Kidney (tissue), 13 donors: ENCODE measurements at regions not wholly inside any gene's neighbourhood (a gene's known extent, or its start where the extent isn't known, plus 50 kb on each side); places are given as distances from the start of the nearest gene placed in this dataset.

ENCODE experiments used
- DNase-seq, 5 donors: peaks; one replicate each; pipeline ENCODE4 v3.0.0-alpha.2; 2013 to 2020
- FAIRE-seq: peaks from 2 replicates; lab custom pipeline; 2012; peaks lifted over from hg19 to GRCh38; lab: Jason Lieb, UNC
- H3K27ac ChIP-seq, 2 donors: one replicate each; pipeline ENCODE4 v1.7.0; 2013; ENCODE audit warnings: low read depth in 2 of 2, low read length in 2 of 2, inconsistent platforms in 1 of 2
- H3K27me3 ChIP-seq: one replicate; pipeline ENCODE4 v1.7.1; 2013; ENCODE audit warnings: low read length, inconsistent platforms; ENCODE audit not compliant: control insufficient read depth, insufficient read depth
- H3K36me3 ChIP-seq, 3 donors: one replicate each; pipeline versions ENCODE4 v1.7.0 to v1.7.1; 2013; ENCODE audit warnings: low read length in 3 of 3, control low read depth in 1 of 3, inconsistent platforms in 1 of 3; ENCODE audit not compliant: insufficient read depth in 3 of 3, control insufficient read depth in 2 of 3
- H3K4me1 ChIP-seq, 3 donors: one replicate each; pipeline versions ENCODE4 v1.7.0 to v1.7.1; 2013; ENCODE audit warnings: low read length in 3 of 3, inconsistent platforms in 1 of 3, low read depth in 1 of 3; ENCODE audit not compliant: control insufficient read depth in 2 of 3, insufficient read depth in 2 of 3
- H3K4me3 ChIP-seq, 3 donors: one replicate each; pipeline versions ENCODE4 v1.7.0 to v1.8.1; 2013; ENCODE audit warnings: low read length in 3 of 3, control low read depth in 1 of 3, inconsistent platforms in 1 of 3
- H3K9ac ChIP-seq, 3 donors: one replicate each; pipeline versions ENCODE4 v1.7.0 to v1.7.1; 2013; ENCODE audit warnings: low read length in 3 of 3, control low read depth in 1 of 3, inconsistent platforms in 1 of 3
- H3K9me3 ChIP-seq, 3 donors: one replicate each; pipeline versions ENCODE4 v1.7.0 to v1.7.1; 2013; ENCODE audit warnings: low read length in 3 of 3, control low read depth in 1 of 3, inconsistent platforms in 1 of 3; ENCODE audit not compliant: control insufficient read depth in 2 of 3, insufficient read depth in 1 of 3
- intact Hi-C: fragments of 100-400 bp; cut with DNase I; formaldehyde crosslinking; loops from one replicate; pipeline ENCODE4 v1.11.1; 2022
- TF ChIP-seq, protein P1 (sequence below): IDR thresholded peaks from 3 replicates; pipeline ENCODE4 v1.5.1; 2012; ENCODE audit warnings: mild to moderate bottlenecking, moderate library complexity, borderline replicate concordance; ENCODE audit not compliant: insufficient read depth; ENCODE audit errors: extremely low read depth
- donor health status: control.
- donor health status: control.
- donor health status: control.
- donor health status: control.
- donor health status: control.
- donor health status: DM: yes; HTN: yes; CAD: no.
- donor health status: Normal renal cell carcinoma (clear cell type).

DNA sequence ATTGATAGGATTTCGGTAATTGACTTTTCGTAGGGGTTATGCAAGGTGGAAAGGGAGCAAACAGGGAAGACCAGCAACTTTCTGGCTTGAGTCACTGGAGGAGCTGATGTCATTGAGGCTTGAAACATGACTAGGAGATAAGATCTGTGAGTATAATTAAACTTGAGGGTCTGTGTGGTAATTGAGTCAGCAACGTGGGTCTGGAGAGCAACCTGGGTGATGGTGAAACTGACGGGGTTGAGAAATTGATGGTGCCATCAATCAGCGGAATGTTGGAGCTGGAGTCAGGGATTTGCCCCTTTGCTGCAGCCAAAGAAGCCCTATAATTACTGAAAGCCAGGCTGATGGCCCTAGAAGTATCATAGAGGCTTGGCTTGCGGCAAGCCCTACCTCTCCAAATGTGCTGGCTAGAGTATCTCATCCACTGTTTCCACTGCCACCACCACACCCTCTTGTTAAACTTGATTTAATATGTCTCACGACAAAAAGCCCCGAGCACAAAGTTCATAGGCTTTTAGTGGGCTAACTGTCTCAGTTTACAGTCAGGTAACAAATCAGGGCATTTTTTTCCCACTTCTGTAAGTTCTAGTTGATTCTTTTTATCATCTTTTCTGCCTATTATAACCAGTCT, 186.9 kb upstream of the ELAC2 start:
- no peaks in the 10 kb centered on the region for H3K36me3 ChIP-seq
- no peak overlapping the region for H3K27ac ChIP-seq
- no peaks in the 10 kb centered on the region for H3K27me3 ChIP-seq
- peaks cover 0 to 3% (median 0%) of the 10 kb centered on the region in 3 donors for H3K9me3 ChIP-seq
- no peaks in the 10 kb centered on the region for H3K4me1 ChIP-seq
- DNase-seq = no peak
- no peak overlapping the region for H3K9ac ChIP-seq
- FAIRE-seq = no peak
- intact Hi-C loops = no loop called here
- H3K4me3 ChIP-seq = no peak overlapping the region
- TF ChIP-seq, protein P1, sequence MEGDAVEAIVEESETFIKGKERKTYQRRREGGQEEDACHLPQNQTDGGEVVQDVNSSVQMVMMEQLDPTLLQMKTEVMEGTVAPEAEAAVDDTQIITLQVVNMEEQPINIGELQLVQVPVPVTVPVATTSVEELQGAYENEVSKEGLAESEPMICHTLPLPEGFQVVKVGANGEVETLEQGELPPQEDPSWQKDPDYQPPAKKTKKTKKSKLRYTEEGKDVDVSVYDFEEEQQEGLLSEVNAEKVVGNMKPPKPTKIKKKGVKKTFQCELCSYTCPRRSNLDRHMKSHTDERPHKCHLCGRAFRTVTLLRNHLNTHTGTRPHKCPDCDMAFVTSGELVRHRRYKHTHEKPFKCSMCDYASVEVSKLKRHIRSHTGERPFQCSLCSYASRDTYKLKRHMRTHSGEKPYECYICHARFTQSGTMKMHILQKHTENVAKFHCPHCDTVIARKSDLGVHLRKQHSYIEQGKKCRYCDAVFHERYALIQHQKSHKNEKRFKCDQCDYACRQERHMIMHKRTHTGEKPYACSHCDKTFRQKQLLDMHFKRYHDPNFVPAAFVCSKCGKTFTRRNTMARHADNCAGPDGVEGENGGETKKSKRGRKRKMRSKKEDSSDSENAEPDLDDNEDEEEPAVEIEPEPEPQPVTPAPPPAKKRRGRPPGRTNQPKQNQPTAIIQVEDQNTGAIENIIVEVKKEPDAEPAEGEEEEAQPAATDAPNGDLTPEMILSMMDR = no peak

DNA sequence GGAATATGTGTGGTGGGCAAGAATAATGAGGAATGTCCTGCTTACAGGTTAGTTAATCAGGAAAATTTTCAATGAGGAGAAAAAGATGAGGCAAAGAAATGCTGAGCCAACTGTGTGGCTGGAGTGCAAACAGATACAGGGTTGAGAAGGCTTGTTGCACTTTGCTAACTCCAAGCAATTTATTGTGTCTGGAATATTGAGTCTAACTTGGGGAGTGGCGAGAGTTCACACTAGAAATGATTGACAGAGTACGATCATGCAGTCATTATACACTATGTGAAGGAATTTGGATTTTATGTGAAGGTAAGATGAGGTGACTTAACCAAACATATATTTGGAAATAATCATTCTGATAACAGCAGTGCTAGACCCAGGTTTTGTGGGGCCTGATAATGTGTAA, 185.0 kb upstream of the ELAC2 start:
- DNase-seq (no peak), FAIRE-seq (no peak)
- Histone ChIP-seq H3K9me3 (no peaks in the 10 kb centered on the region), H3K27ac (no peak overlapping the region), H3K27me3 (no peaks in the 10 kb centered on the region), H3K9ac (no peak overlapping the region), H3K4me3 (no peak overlapping the region), H3K36me3 (no peaks in the 10 kb centered on the region), H3K4me1 (no peaks in the 10 kb centered on the region)
- TF ChIP-seq, protein P1 = no peak
- intact Hi-C loops = no loop called here

DNA sequence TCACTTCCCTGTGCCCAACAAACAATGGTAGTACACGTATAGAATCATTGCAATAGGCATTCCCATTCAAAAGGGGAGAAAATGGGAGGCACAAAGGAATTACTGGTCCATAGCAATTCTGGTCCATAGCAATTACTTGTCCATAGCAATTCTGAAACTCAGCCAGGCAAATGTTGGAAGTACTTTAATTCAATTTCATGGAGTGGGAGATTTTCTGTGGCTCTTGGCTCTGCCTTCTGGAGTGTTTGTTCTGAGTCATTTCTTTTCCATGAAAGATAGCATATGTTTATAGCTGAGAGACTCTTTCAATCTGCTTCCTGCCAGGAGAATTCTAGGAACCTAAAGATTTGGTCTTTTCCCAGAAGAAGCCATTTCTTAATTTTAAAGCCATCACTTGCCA, 182.8 kb upstream of the ELAC2 start:
- DNase-seq (no peak), FAIRE-seq (no peak)
- Histone ChIP-seq H3K4me3 (no peak overlapping the region), H3K27ac (no peak overlapping the region), H3K9ac (no peak overlapping the region), H3K27me3 (no peaks in the 10 kb centered on the region), H3K9me3 (no peaks in the 10 kb centered on the region), H3K4me1 (no peaks in the 10 kb centered on the region), H3K36me3 (no peaks in the 10 kb centered on the region)
- TF ChIP-seq, protein P1 = no peak
- intact Hi-C loops = no loop called here

DNA sequence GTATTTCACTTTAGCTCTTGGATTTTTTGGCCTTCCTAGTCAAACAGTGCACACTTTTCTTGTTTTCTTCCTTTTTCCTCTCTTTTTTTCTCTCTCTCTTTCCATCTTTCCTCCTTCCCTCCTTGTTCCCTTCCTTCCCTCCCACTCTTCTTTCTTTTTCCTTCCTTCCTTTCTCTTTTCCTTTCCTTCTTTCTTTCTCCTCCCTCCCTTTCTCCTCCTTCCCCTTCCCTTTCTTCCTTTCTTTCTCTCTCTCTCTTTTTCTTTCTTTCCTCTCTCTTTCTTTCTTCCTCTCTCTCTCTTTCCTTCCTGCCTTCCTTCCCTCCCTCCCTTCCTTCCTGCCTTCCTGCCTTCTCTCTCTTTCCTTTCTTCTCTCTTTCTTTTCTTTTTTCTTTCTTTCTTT, 181.6 kb upstream of the ELAC2 start:
- Histone ChIP-seq H3K36me3 (no peaks in the 10 kb centered on the region), H3K4me1 (no peaks in the 10 kb centered on the region), H3K27me3 (no peaks in the 10 kb centered on the region), H3K27ac (no peak overlapping the region), H3K9ac (no peak overlapping the region), H3K9me3 (no peaks in the 10 kb centered on the region), H3K4me3 (no peak overlapping the region)
- TF ChIP-seq, protein P1 = no peak
- intact Hi-C loops = no loop called here
- FAIRE-seq = no peak
- DNase-seq = no peak
